ENCODE measurements at regions not wholly inside any gene's neighbourhood (a gene's known extent, or its start where the extent isn't known, plus 50 kb on each side); places are given as distances from the start of the nearest gene placed in this dataset.

GRCh38 chr6:168990019-168990751, 263.5 kb downstream of the THBS2 start:
- CTCF ChIA-PET, result no interaction called here
- H3K27me3 Mint-ChIP-seq (ENCODE audit: insufficient read depth, unreplicated experiment), result no peaks in the 10 kb centered on the region
- no peak for DNase-seq (ENCODE audit: unreplicated experiment)
- TF ChIP-seq CTCF (IDR thresholded peaks at IDR 0.05; ENCODE audit: unreplicated experiment), result no peak
- intact Hi-C loops (cut with micrococcal nuclease), result no loop called here
- H3K27ac Mint-ChIP-seq (ENCODE audit: low read depth, unreplicated experiment), result no peak overlapping the region
- H3K36me3 Mint-ChIP-seq (ENCODE audit: insufficient read depth, unreplicated experiment), result no peaks in the 10 kb centered on the region
- BruUV-seq (replicated peaks), result no TSS peak
- peaks cover 12% of the 10 kb centered on the region for H3K4me1 Mint-ChIP-seq (ENCODE audit: insufficient read depth, unreplicated experiment)
- H3K9me3 Mint-ChIP-seq (ENCODE audit: unreplicated experiment), result no peaks in the 10 kb centered on the region
- POLR2A ChIA-PET, result no interaction called here
- no peak overlapping the region for H3K4me3 Mint-ChIP-seq (ENCODE audit: unreplicated experiment)

- CTCF ChIA-PET, result interaction anchor here (0.7 kb wide), 1 partner anchor 285 kb away, joined by 3 read pairs; no protein-coding TSS in a partner anchor
- no peak for DNase-seq (ENCODE audit: unreplicated experiment)
- intact Hi-C loops (cut with micrococcal nuclease), result no loop called here
- H3K4me1 Mint-ChIP-seq (ENCODE audit: insufficient read depth, unreplicated experiment), result peaks cover 12% of the 10 kb centered on the region
- no peak overlapping the region for H3K27ac Mint-ChIP-seq (ENCODE audit: low read depth, unreplicated experiment)
- H3K36me3 Mint-ChIP-seq (ENCODE audit: insufficient read depth, unreplicated experiment), result no peaks in the 10 kb centered on the region
- no TSS peak for BruUV-seq (replicated peaks)
- POLR2A ChIA-PET, result interaction anchor here (0.7 kb wide), 1 partner anchor 24 kb away, joined by 3 read pairs; no protein-coding TSS in a partner anchor
- TF ChIP-seq CTCF (IDR thresholded peaks at IDR 0.05; ENCODE audit: unreplicated experiment), result no peak
- H3K4me3 Mint-ChIP-seq (ENCODE audit: unreplicated experiment), result no peak overlapping the region
- no peaks in the 10 kb centered on the region for H3K27me3 Mint-ChIP-seq (ENCODE audit: insufficient read depth, unreplicated experiment)
- H3K9me3 Mint-ChIP-seq (ENCODE audit: unreplicated experiment), result no peaks in the 10 kb centered on the region
These were observed 264.2 kb downstream of the THBS2 start for GRCh38 chr6:168989421-168989820.

GRCh38 chr6:168988801-168989200, 264.8 kb downstream of the THBS2 start:
- intact Hi-C loops (cut with micrococcal nuclease), result no loop called here
- Mint-ChIP-seq H3K9me3 (ENCODE audit: unreplicated experiment) (no peaks in the 10 kb centered on the region), H3K27ac (ENCODE audit: low read depth, unreplicated experiment) (no peak overlapping the region), H3K4me1 (ENCODE audit: insufficient read depth, unreplicated experiment) (peaks cover 12% of the 10 kb centered on the region), H3K4me3 (ENCODE audit: unreplicated experiment) (no peak overlapping the region), H3K27me3 (ENCODE audit: insufficient read depth, unreplicated experiment) (no peaks in the 10 kb centered on the region), H3K36me3 (ENCODE audit: insufficient read depth, unreplicated experiment) (no peaks in the 10 kb centered on the region)
- ChIA-PET POLR2A (interaction anchor here (0.7 kb wide), 1 partner anchor 24 kb away, joined by 3 read pairs; no protein-coding TSS in a partner anchor), CTCF (interaction anchor here (0.7 kb wide), 1 partner anchor 285 kb away, joined by 3 read pairs; no protein-coding TSS in a partner anchor)
- TF ChIP-seq CTCF (IDR thresholded peaks at IDR 0.05; ENCODE audit: unreplicated experiment), result no peak
- peak; percentile 42 for DNase-seq (ENCODE audit: unreplicated experiment)
- no TSS peak for BruUV-seq (replicated peaks)

GRCh38 chr6:168988280-168988679, 265.4 kb downstream of the THBS2 start:
- POLR2A ChIA-PET, result no interaction called here
- H3K9me3 Mint-ChIP-seq (ENCODE audit: unreplicated experiment), result no peaks in the 10 kb centered on the region
- BruUV-seq (replicated peaks), result no TSS peak
- intact Hi-C loops (cut with micrococcal nuclease), result no loop called here
- no peaks in the 10 kb centered on the region for H3K27me3 Mint-ChIP-seq (ENCODE audit: insufficient read depth, unreplicated experiment)
- no peak for TF ChIP-seq CTCF (IDR thresholded peaks at IDR 0.05; ENCODE audit: unreplicated experiment)
- no peak overlapping the region for H3K27ac Mint-ChIP-seq (ENCODE audit: low read depth, unreplicated experiment)
- peaks cover 12% of the 10 kb centered on the region for H3K4me1 Mint-ChIP-seq (ENCODE audit: insufficient read depth, unreplicated experiment)
- CTCF ChIA-PET, result no interaction called here
- H3K36me3 Mint-ChIP-seq (ENCODE audit: insufficient read depth, unreplicated experiment), result no peaks in the 10 kb centered on the region
- DNase-seq (ENCODE audit: unreplicated experiment), result no peak
- H3K4me3 Mint-ChIP-seq (ENCODE audit: unreplicated experiment), result no peak overlapping the region

Data from MCF 10A (cell line).